GM18499 (cell line): ENCODE measurements at regions not wholly inside any gene's neighbourhood (a gene's known extent, or its start where the extent isn't known, plus 50 kb on each side); places are given as distances from the start of the nearest gene placed in this dataset.
"Not testable (repeated sequence)": the region's sequence is repeated elsewhere in the genome, so short reads cannot be mapped to it uniquely, and the experiment has no call there.

ENCODE experiments used
- ATAC-seq: cut with Tn5 transposase; IDR thresholded peaks from one replicate; pipeline ENCODE4 v1.9.1; 2021; ENCODE audit warnings: moderate number of reproducible peaks; ENCODE audit not compliant: insufficient read depth, unreplicated experiment

GRCh38 chr15:62270216-62270921 is 105.3 kb upstream of the C2CD4B start:
- ATAC-seq, result no peak

GRCh38 chr15:62272290-62272689 is 107.2 kb upstream of the C2CD4B start:
- no peak for ATAC-seq

- no peak for ATAC-seq
These were observed 110.7 kb upstream of the C2CD4B start for GRCh38 chr15:62275831-62276230.

DNA sequence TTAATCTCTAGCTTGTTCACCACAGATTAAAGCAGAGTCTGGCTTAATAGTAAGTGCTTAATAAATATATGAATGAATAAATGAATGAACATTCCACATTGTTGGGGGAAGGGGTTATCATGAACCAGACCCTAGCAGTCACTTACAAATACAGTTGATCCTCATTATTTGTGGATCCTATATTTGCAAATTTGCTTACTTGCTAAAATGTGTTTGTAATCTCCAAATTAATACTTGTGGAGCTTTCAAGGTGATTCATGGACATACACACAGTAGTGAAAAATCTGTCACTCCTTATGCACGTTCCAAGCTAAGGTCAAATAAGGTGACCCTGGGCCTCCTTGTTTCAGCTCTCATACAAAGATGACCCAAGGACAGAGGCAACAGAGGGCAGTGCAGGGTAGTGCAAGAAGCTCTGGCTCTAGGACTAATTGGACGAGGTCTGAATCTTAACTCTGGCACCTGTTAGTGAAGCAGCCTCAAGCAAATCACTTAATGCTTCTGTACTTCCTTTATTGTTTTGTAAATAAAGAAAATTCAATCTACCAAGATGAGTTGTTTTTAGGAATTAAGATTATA is 112.8 kb upstream of the C2CD4B start:
- no peak for ATAC-seq

- ATAC-seq, result no peak
These were observed 113.4 kb upstream of the C2CD4B start for GRCh38 chr15:62278534-62278933.

GRCh38 chr15:62279041-62279440 is 114.0 kb upstream of the C2CD4B start:
- no peak for ATAC-seq

DNA sequence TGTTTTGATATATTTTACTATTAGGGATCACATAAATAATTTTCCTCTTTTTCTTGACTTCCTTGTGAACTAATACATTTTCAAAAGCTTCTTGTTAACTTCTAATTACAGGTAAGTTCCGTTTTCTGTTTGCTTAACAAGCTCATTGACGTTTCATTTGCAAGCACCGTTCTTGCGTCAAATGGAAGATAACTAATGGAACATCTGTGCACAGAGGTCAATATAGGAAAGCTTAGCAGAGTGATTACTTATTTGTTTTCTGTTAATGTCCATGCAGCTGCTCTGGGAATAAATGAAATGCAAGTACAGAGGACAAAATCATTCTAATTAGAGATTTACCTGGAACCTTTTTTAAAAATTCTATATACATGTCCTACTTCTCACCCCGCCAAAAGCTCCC is 115.5 kb upstream of the C2CD4B start:
- ATAC-seq, result no peak

DNA sequence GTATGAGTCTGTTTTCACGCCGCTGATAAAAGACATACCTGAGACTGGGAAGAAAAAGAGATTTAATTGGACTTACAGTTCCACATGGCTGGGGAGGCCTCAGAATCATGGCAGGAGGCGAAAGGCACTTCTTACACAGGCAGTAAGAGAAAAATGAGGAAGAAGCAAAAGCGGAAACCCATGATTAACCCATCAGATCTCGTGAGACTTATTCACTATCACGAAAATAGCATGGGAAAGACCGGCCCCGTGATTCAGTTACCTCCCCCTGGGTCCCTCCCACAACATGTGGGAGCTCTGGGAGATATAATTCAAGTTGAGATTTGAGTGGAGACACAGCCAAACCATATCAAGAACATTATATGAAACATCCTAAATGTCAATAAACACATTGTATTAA is 116.7 kb upstream of the C2CD4B start:
- ATAC-seq, result not testable (repeated sequence)

DNA sequence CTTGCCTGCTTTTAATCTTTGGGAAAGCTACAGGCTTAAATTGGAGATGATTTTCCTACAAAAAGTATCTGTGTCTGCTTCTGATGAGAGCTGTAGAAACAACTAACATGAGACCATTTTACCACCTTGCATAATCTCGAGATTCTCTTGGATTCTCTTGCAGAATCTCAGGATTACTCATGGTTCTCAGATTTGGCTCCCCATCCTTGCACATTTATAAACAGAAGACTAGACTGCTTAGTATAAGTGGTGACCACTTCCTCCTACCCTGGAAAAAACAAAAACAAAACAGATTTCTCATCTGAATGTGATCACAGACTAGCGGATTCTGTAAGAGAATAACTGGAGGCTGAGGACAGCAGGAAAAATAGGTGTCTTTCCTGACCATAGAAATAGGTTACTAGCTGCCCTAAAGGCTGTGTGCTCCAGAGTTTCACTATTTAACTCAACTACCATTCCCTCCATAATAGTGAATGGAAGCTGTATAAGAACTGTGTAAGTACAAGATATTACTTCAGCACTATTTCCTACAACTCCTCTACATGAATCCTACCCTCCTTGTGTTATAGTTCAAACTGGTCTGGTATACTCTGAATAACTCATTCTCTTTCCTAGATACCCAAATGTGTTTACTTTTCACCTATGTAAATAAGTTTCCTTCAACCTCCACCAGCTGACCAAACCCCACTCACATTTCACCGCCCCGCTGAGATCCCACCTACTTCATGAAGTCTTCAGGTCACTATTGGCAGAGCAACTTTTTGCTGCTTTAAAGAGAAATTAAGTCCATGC is 122.2 kb upstream of the C2CD4B start:
- no peak for ATAC-seq

- ATAC-seq, result no peak
These were observed 123.4 kb upstream of the C2CD4B start for GRCh38 chr15:62288361-62289017.

DNA sequence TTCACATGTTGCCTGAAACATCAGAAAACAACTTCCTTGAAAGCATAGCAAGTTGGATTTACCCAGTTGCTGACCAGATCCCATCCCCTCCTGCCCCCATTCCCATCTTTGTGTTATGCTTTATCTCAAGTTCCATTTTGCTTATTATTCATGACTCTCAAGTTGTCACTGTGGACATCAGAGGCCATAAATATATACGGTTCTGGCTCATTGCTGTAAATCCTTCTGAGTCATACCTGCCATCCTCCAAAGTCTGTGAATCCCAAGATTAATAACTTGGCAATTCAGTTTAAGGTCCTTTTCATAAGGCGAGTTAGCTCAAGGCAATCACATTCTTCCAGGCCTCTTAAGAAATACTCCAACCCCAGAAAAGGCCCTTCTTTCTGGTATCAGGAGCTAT is 126.2 kb upstream of the C2CD4B start:
- no peak for ATAC-seq

- ATAC-seq, result no peak
These were observed 131.8 kb upstream of the C2CD4B start for GRCh38 chr15:62296756-62297507.

- no peak for ATAC-seq
These were observed 132.4 kb upstream of the C2CD4B start for GRCh38 chr15:62297522-62297921.

GRCh38 chr15:62297933-62298332 is 132.8 kb upstream of the C2CD4B start:
- no peak for ATAC-seq

DNA sequence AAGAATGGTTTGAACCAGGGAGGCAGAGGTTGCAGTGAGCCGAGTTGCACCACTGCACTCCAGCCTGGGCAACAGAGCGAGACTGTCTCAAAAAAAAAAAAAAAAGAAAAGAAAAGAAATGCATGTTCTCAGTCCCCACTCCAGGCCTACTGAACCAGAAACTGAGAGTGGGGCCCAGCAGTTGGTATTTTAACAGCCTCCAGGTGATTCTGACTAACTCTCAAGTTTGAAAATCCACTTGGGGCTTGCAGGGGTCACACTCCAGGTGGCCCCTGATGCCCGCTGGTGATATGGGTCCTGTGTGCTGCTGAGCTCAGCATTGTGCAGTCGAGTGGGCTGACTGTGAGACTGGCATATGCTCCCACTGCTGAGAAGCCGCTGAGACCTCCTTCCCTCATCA is 133.7 kb upstream of the C2CD4B start:
- no peak for ATAC-seq

GRCh38 chr15:62299541-62299940 is 134.5 kb upstream of the C2CD4B start:
- ATAC-seq, result no peak

GRCh38 chr15:62301993-62302675 is 137.0 kb upstream of the C2CD4B start:
- ATAC-seq, result no peak

- ATAC-seq, result no peak
These were observed 141.9 kb upstream of the C2CD4B start for GRCh38 chr15:62306851-62307504.

DNA sequence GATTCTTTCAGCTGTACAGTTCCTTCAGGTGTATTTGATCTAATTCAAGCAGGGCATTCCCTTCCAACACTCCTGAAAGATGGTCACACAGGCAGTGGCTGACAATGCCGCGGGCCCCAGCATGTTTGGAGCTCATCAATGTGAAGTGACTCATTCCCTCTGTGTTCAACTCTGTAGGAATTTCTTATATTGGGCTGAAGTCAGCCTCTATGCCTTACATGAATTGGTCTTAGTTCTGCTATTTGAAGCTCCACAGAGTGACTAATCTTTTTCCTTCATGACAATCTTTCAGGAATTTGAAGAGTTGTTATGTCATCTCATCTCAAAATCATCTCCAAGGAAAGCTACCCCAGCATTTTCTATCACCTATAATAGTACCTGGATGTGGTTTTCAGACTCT is 142.5 kb upstream of the C2CD4B start:
- no peak for ATAC-seq
